Keratinocyte (primary cell): ENCODE measurements at regions not wholly inside any gene's neighbourhood (a gene's known extent, or its start where the extent isn't known, plus 50 kb on each side); places are given as distances from the start of the nearest gene placed in this dataset.

ENCODE experiments used
- EZH2 ChIP-seq: IDR thresholded peaks from one replicate; pipeline ENCODE4 v1.6.1; 2012; ENCODE audit warnings: inconsistent platforms, mild to moderate bottlenecking, low read length, moderate library complexity
- TF ChIP-seq, protein P1 (sequence below), 3 experiments: IDR thresholded peaks in 1 of 3; conservative IDR thresholded peaks in 1 of 3; optimal IDR thresholded peaks in 1 of 3; 2 replicates in 2 of 3; 3 replicates in 1 of 3; pipeline versions ENCODE3 to v1.5.1; 2011; ENCODE audit warnings: low read length in 3 of 3, mild to moderate bottlenecking in 3 of 3, moderate library complexity in 2 of 3, control low read depth in 1 of 3, inconsistent platforms in 1 of 3; ENCODE audit not compliant: insufficient read depth in 2 of 3; ENCODE audit errors: extremely low read depth in 1 of 3

DNA sequence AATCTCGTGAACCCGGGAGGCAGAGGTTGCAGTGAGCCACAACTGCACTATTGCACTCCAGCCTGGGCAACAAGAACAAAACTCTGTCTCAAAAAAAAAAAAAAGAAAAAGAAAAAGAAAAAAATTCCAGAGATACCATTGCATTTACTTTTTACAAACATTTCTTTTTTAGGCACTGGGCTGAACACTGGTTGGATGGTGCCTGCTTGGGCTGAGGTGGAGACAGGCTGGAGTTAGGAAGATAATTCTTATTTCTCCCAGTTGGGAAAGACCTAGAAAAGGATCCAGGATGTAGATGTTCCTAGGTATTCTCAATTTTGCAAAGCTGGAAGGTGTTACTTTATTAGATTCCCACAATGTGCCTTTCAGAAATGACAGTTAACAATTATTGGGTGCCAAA, 49.9 kb upstream of the JMY start:
- TF ChIP-seq, protein P1, sequence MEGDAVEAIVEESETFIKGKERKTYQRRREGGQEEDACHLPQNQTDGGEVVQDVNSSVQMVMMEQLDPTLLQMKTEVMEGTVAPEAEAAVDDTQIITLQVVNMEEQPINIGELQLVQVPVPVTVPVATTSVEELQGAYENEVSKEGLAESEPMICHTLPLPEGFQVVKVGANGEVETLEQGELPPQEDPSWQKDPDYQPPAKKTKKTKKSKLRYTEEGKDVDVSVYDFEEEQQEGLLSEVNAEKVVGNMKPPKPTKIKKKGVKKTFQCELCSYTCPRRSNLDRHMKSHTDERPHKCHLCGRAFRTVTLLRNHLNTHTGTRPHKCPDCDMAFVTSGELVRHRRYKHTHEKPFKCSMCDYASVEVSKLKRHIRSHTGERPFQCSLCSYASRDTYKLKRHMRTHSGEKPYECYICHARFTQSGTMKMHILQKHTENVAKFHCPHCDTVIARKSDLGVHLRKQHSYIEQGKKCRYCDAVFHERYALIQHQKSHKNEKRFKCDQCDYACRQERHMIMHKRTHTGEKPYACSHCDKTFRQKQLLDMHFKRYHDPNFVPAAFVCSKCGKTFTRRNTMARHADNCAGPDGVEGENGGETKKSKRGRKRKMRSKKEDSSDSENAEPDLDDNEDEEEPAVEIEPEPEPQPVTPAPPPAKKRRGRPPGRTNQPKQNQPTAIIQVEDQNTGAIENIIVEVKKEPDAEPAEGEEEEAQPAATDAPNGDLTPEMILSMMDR (optimal IDR thresholded peaks at IDR 0.05 in 1 of 3, IDR thresholded peaks at IDR 0.05 in 1 of 3, conservative IDR thresholded peaks at IDR 0.05 in 1 of 3; ENCODE audit: extremely low read depth in 1 of 3, insufficient read depth in 2 of 3, low read length in 3 of 3) = no peak
- TF ChIP-seq EZH2 = no peak
